ENCODE measurements at regions not wholly inside any gene's neighbourhood (a gene's known extent, or its start where the extent isn't known, plus 50 kb on each side); places are given as distances from the start of the nearest gene placed in this dataset.

GRCh38 chr20:11379257-11380011 is 538.3 kb upstream of the BTBD3 start:
- peak; percentile 30 for DNase-seq (ENCODE audit: low read depth, low spot score)
- H3K4me3 Mint-ChIP-seq, result no peak overlapping the region

DNA sequence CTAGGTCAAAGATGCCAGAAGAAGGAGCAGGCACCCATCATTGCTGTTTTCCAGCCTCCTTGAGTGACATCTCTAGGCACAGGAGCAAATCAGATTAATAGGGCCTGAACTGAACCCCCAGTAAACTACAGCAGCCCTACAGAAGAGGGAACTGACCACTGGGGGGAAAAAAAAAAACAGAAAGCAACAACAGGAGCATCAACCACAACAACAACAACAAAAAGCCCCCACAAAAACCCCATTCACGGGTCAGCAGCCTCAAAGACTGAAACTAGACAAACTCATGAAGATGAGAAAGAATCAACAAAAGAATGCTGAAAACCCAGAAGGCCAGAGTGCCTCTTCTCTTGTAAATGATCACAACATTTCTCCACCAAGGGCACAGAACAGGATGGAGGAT is 537.4 kb upstream of the BTBD3 start:
- no peak for DNase-seq (ENCODE audit: low read depth, low spot score)
- H3K4me1 Mint-ChIP-seq, result peaks cover 17% of the 10 kb centered on the region
- no peak overlapping the region for H3K4me3 Mint-ChIP-seq

More at GRCh38 chr20:11379257-11380011, 538.3 kb upstream of the BTBD3 start:
- Mint-ChIP-seq H3K36me3 (ENCODE audit: low read depth) (peaks cover 22% of the 10 kb centered on the region), H3K27ac (ENCODE audit: unreplicated experiment) (peak overlapping the region; percentile 77), H3K9me3 (peaks cover 22% of the 10 kb centered on the region), H3K27me3 (ENCODE audit: low read depth) (no peaks in the 10 kb centered on the region), H3K4me1 (peaks cover 17% of the 10 kb centered on the region)
- no peak for TF ChIP-seq CTCF (conservative IDR thresholded peaks at IDR 0.05)

GRCh38 chr20:11387189-11387754 is 530.4 kb upstream of the BTBD3 start:
- Mint-ChIP-seq H3K27ac (ENCODE audit: unreplicated experiment) (peak overlapping the region; percentile 64), H3K36me3 (ENCODE audit: low read depth) (peaks cover 10% of the 10 kb centered on the region), H3K4me3 (no peak overlapping the region), H3K27me3 (ENCODE audit: low read depth) (no peaks in the 10 kb centered on the region), H3K9me3 (peaks cover 16% of the 10 kb centered on the region), H3K4me1 (no peaks in the 10 kb centered on the region)
- no peak for DNase-seq (ENCODE audit: low read depth, low spot score)
- no peak for TF ChIP-seq CTCF (conservative IDR thresholded peaks at IDR 0.05)

More for the DNA sequence above, 537.4 kb upstream of the BTBD3 start:
- no peak overlapping the region for H3K27ac Mint-ChIP-seq (ENCODE audit: unreplicated experiment)
- peaks cover 22% of the 10 kb centered on the region for H3K9me3 Mint-ChIP-seq
- H3K27me3 Mint-ChIP-seq (ENCODE audit: low read depth), result no peaks in the 10 kb centered on the region
- peaks cover 22% of the 10 kb centered on the region for H3K36me3 Mint-ChIP-seq (ENCODE audit: low read depth)
- no peak for TF ChIP-seq CTCF (conservative IDR thresholded peaks at IDR 0.05)

DNA sequence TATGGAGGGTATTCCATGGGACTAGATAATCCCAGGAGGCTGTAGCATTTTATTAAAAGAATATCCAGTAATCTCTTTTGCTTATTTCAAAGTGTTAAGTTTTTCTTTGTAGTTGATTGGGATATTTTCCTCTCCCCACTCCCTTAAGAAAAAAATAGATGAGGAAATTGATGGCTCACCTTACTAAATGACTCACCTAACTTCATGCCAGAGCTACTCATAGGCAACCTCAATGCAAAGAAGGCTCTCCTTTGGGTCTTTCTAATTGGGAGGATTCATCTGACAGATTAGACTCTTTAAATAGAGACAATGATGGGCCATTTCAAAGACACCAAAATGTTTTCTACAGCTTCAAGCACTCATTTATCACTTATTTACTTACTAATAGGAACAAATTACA is 528.5 kb upstream of the BTBD3 start:
- Mint-ChIP-seq H3K27ac (ENCODE audit: unreplicated experiment) (no peak overlapping the region), H3K36me3 (ENCODE audit: low read depth) (no peaks in the 10 kb centered on the region), H3K27me3 (ENCODE audit: low read depth) (no peaks in the 10 kb centered on the region), H3K4me3 (no peak overlapping the region), H3K4me1 (no peaks in the 10 kb centered on the region), H3K9me3 (peaks cover 9% of the 10 kb centered on the region)
- DNase-seq (ENCODE audit: low read depth, low spot score), result no peak
- no peak for TF ChIP-seq CTCF (conservative IDR thresholded peaks at IDR 0.05)

GRCh38 chr20:11391591-11391990 is 526.1 kb upstream of the BTBD3 start:
- no peak for TF ChIP-seq CTCF (conservative IDR thresholded peaks at IDR 0.05)
- Mint-ChIP-seq H3K4me3 (no peak overlapping the region), H3K36me3 (ENCODE audit: low read depth) (no peaks in the 10 kb centered on the region), H3K4me1 (no peaks in the 10 kb centered on the region), H3K27me3 (ENCODE audit: low read depth) (no peaks in the 10 kb centered on the region), H3K27ac (ENCODE audit: unreplicated experiment) (no peak overlapping the region), H3K9me3 (peaks cover 9% of the 10 kb centered on the region)
- no peak for DNase-seq (ENCODE audit: low read depth, low spot score)

All from neural crest cell (in vitro differentiated cells).